CD4-positive, alpha-beta T cell treated with Interleukin-21 for 1 hour (primary cell): ENCODE measurements at regions not wholly inside any gene's neighbourhood (a gene's known extent, or its start where the extent isn't known, plus 50 kb on each side); places are given as distances from the start of the nearest gene placed in this dataset.

Experiments used
- DNase-seq: peaks from one replicate; pipeline ENCODE4 v3.0.0-alpha.2; 2020

DNA sequence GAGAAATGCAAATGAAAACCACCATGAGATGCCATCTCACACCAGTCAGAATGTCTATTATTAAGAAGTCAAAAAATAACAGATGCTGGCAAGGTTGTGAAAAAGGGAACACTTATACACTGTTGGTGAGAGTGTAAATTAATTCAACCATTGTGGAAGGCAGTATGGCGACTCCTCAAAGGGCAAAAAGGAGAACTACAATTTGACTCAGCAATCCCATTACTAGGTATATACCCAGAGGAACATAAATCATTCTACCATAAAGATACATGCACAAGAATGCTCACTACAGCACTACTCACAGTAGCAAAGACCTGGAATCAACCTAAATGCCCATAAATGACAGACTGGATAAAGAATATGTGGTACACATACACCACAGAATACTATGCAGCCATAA is 161.1 kb upstream of the PDGFD start:
- no peak for DNase-seq

GRCh38 chr11:104324276-104324675 is 160.3 kb upstream of the PDGFD start:
- DNase-seq: no peak

GRCh38 chr11:104323841-104324240 is 159.9 kb upstream of the PDGFD start:
- no peak for DNase-seq

- no peak for DNase-seq
Measured at GRCh38 chr11:104322696-104323095, 158.7 kb upstream of the PDGFD start.

DNA sequence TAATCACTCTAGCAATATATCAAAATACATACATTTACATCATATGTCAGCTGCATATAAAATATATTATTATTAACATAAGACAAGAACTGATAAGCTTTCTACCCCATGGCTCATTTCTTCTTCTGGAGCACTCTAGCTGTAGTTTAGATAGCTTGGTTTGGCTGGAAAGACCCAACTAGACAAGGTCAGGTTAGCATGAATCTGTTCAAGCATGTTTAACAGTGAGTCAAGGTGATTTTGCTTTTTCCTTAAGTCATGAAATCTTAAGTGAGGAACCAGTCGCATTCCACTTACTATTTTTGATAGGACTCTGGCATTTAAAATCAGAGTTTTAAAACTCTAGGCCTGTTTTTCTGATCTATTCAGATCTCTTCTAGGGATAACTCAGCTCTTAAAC is 157.0 kb upstream of the PDGFD start:
- no peak for DNase-seq

DNA sequence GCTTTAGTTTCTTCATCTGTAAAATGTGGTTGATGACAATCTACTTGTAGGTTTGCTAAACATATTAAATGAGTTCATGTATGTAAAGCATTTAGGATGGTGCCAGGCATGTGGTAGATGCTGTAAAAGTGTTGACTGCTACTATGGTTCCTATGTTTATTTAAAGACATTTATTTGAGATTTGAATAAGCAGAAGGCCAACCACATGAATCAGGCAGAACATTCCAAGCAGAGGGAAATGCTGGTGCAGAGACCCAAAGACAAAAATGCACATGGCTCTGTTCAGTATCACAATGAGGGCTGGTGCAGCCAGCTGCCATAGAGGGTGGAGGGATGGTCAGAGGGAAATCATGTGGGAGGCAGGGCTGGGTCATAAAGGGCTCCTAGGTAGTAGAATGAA is 156.2 kb upstream of the PDGFD start:
- no peak for DNase-seq

DNA sequence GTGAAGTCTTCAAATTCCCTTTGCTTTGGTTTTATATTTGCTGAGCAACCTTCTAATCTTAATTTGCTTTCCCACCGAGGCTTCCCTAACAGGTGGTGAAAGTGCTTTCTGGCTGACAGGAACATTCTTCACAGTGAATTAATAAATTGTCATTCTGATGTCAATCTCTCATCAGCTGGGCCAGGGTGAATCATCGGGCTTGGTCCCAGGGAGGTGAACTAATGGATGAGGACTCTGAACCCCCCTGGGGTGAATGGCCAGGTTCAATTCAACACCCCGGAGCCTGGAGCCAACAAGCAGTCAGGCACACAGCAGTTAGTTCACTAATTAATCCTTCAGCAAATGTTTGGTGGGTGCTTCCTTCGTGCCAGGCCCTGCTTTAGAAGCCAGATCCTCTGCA is 155.4 kb upstream of the PDGFD start:
- DNase-seq: no peak

DNA sequence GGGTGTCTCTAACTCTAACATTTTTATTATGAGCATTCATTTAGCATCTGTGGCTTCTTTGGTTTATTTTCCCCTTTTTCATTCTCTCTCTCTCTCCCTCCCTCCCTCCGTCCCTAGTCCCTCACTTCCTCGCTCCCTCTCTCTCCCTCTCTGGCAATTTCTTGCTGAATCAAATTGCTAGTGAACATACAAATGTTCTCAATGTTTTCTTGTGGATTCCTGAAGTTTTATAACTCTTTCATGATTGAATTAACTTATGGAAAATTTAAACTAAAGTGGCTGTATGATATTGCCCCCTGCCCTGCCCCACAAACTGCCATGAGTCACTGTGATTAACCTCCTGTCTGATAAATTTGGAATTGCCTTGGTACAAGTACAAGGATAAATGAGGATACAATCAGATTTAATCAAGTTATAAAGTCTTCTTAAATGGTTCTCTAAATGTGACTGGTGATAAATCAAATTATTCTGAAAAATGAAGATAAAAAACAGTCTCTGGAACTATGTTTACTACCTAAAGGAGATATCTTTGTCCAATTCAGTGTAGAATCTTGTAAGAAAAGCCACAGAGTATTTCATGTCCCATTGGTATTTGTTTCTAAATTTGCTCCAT is 143.0 kb upstream of the PDGFD start:
- DNase-seq: no peak

GRCh38 chr11:104301776-104302175 is 137.8 kb upstream of the PDGFD start:
- DNase-seq: no peak

DNA sequence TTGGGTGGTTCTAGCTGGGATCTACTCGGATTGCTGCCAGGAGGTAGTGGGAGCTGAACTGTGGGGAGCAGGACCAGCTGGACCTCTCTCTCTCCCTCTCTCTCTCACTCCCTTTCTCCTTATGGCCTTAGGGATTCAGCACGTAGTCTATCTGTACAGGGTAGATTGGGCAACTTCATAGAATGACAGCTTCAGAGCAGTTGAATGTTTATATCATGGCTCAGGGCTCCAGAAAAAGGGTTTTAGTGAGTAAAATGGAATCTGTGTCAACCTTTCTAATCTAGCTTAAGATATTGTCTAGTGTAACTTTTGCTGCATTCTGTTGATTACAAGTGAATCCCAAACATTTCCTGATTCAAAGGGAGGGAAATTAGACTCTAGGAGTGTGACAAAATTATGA is 127.7 kb upstream of the PDGFD start:
- no peak for DNase-seq

DNA sequence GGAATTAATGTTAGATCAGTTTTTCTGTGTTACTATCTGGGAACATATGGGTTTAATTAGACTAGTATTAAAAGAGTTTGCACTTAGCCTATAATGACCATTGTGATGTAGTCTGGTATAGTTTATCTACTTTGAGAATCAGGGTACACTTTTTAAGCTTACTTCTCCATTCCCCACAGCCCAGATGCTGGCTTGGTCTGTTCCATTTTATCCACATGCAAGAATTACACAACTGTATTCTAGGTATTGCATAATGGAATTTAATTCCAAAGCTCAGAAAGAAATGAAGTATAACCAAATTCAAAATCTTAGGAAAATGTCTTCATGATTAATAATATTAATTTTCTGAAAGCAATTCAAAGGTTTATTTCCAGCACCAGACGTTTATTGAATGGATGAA is 122.2 kb upstream of the PDGFD start:
- DNase-seq: no peak

DNA sequence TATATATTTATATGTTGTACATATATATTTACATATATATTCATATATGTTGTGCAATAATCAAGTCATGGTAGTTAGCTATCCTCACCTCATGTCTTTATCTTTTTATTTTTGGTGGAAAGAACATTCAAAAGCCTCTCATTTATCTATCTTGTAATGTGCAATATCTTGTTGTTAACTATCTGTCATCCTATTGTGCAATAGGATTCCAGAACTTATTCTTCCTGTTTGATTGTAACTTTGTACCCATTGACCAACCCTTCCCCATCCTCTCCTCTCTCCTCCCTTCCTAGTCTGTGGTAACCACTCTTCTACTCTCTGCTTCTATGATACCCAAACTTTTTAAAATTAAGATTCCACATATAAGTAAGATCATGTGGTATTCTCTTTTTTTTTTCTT is 115.6 kb upstream of the PDGFD start:
- no peak for DNase-seq

GRCh38 chr11:104275992-104276391 is 112.0 kb upstream of the PDGFD start:
- DNase-seq: no peak

- no peak for DNase-seq
Measured at GRCh38 chr11:104260456-104260855, 96.5 kb upstream of the PDGFD start.

- no peak for DNase-seq
Measured at GRCh38 chr11:104259121-104259610, 95.2 kb upstream of the PDGFD start.

GRCh38 chr11:104256525-104256924 is 92.6 kb upstream of the PDGFD start:
- no peak for DNase-seq

- DNase-seq: no peak
Measured at GRCh38 chr11:104254347-104254746, 90.4 kb upstream of the PDGFD start.

DNA sequence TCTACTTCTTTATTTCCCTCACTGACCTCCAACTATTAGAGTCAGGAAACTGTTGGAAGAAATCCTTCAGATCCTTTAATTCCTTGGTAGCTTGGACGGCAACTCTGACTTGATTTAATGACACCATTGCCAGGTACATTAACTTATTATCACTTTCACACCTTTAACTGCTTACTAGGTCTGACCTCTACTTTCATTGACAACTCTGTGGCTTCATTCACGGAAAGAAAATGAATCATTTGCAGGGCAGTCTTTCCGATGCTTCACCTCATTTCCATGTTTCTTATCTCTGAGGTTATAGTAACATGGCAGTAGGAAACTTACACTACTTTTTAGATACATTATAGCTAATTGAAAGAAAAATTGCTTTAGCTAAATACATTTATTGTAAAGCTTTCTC is 82.6 kb upstream of the PDGFD start:
- no peak for DNase-seq

DNA sequence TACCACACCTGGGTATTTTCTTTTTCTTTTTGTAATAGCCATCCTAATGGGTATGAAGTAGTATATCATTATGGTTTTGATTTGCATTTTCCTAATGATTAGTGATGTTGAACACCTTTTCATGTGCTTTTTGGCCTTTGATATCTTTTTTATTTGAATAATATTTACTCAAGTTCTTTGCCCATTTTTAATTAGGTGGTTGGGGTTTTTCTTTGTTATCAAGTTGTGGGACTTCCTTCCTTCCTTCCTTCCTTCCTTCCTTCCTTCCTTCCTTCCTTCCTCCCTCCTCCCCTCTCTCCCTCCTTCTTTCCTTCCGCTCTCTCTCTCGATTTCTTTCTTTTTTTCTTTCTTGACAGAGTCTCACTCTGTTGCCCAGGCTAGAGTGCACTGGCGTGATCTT is 75.0 kb upstream of the PDGFD start:
- DNase-seq: no peak

- DNase-seq: no peak
Measured at GRCh38 chr11:104225047-104225446, 61.1 kb upstream of the PDGFD start.

- no peak for DNase-seq
Measured at GRCh38 chr11:104222464-104222863, 58.5 kb upstream of the PDGFD start.

DNA sequence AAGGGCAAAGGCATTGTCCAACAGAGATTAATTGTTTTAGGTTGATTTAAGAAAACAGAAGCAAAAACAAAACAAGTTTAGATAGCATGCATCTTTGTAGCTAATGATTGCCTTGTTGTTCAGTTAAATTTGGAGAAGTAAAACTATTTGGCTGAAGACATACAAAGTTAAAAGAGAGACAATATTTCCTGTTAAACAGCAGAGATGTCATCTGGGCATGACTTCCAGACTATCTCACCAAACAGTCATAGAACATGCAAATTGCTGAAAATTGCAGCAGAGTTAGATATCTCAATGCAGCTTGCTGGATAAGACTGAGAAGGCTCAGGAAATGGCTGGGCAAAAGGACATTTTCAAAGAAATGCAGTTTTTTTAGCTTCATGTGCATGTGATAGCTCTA is 57.5 kb upstream of the PDGFD start:
- no peak for DNase-seq

GRCh38 chr11:104219096-104219495 is 55.1 kb upstream of the PDGFD start:
- no peak for DNase-seq

- no peak for DNase-seq
Measured at GRCh38 chr11:104214517-104214916, 50.6 kb upstream of the PDGFD start.
